ENCODE measurements at regions not wholly inside any gene's neighbourhood (a gene's known extent, or its start where the extent isn't known, plus 50 kb on each side); places are given as distances from the start of the nearest gene placed in this dataset.

DNA sequence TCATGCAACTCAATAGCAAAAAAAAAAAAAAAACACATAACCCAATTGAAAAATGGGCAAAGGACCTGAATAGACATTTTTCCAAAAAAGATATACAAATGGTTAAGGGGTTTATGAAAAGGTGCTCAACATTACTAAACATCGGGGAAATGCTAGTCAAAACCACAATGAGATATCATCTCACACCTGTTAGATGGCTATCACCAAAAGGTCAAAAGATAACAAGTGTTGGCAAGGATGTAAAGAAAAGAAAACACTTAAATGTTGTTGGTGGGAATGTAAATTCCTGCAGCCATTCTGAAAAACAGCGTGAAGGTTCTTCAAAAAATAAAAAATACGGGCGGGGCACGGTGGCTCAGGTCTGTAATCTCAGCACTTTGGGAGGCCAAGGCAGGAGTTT, 112.4 kb upstream of the CAB39 start:
- TF ChIP-seq, protein P1, sequence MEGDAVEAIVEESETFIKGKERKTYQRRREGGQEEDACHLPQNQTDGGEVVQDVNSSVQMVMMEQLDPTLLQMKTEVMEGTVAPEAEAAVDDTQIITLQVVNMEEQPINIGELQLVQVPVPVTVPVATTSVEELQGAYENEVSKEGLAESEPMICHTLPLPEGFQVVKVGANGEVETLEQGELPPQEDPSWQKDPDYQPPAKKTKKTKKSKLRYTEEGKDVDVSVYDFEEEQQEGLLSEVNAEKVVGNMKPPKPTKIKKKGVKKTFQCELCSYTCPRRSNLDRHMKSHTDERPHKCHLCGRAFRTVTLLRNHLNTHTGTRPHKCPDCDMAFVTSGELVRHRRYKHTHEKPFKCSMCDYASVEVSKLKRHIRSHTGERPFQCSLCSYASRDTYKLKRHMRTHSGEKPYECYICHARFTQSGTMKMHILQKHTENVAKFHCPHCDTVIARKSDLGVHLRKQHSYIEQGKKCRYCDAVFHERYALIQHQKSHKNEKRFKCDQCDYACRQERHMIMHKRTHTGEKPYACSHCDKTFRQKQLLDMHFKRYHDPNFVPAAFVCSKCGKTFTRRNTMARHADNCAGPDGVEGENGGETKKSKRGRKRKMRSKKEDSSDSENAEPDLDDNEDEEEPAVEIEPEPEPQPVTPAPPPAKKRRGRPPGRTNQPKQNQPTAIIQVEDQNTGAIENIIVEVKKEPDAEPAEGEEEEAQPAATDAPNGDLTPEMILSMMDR (IDR thresholded peaks at IDR 0.05), result no peak
- TF ChIP-seq POLR2A (IDR thresholded peaks at IDR 0.05), result no peak

Measured in body of pancreas (tissue), 4 donors.